ENCODE measurements at regions not wholly inside any gene's neighbourhood (a gene's known extent, or its start where the extent isn't known, plus 50 kb on each side); places are given as distances from the start of the nearest gene placed in this dataset.

DNA sequence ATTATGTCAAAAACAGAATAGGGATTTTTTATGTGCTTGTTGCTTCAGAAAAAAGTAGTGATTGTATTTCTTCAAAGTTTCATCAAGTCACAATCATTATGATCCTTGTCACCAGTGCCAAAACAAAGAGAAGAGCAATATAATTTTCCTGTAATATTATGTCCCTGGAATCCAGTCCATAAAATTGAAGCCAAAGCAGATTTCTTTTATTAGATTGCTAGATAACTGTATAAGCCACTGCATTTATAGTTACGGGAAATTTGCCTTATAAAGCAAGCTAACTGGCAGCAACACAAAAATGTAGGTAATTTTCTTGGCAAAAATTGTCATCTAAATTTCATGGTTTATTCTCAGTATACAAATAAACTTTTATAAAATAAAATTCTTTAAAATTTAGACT is 296.1 kb upstream of the ANKRD50 start:
- no peaks in the 10 kb centered on the region for H3K79me1 ChIP-seq (ENCODE audit: low read depth, low read length)
- no peak overlapping the region for H2AFZ ChIP-seq (ENCODE audit: low read length)
- ChIA-PET CTCF (ENCODE audit: partially characterized antibody) (no interaction called here), POLR2A (ENCODE audit: partially characterized antibody) (no interaction called here)
- no peak overlapping the region for H4K91ac ChIP-seq (replicated peaks; ENCODE audit: insufficient read length, low read length)
- no peak for FAIRE-seq
- no peak for DNase-seq (ENCODE audit: low read depth in 1 of 2, low spot score in 2 of 2)
- no peak overlapping the region for H3K4me3 ChIP-seq (ENCODE audit: extremely low read depth in 1 of 4, insufficient read depth in 2 of 4, low read depth in 3 of 4, low read length in 4 of 4)
- no peak overlapping the region for H4K5ac ChIP-seq (ENCODE audit: insufficient read length, low read depth, low read length)
- peaks cover 0 to 7% (median 1%) of the 10 kb centered on the region in 4 experiments; a peak in 3 of 7 replicates for H3K4me1 ChIP-seq (replicated peaks in 1 of 4; ENCODE audit: control insufficient read depth in 3 of 4, insufficient read depth in 4 of 4, low read length in 3 of 4)
- H2BK12ac ChIP-seq (ENCODE audit: low read depth, low read length), result no peak overlapping the region
- no peak overlapping the region for H2BK15ac ChIP-seq (ENCODE audit: low read length)
- H3K27me3 ChIP-seq (replicated peaks in 1 of 4; ENCODE audit: control insufficient read depth in 3 of 4, extremely low read depth in 1 of 4, insufficient read depth in 3 of 4, low read length in 3 of 4), result no peaks in the 10 kb centered on the region
- no peaks in the 10 kb centered on the region for H3K79me2 ChIP-seq (ENCODE audit: control insufficient read depth in 1 of 2, insufficient read depth in 2 of 2, low read length in 2 of 2)
- H2BK120ac ChIP-seq (replicated peaks; ENCODE audit: low read depth, low read length), result no peak overlapping the region
- H3K4me2 ChIP-seq (ENCODE audit: insufficient read depth in 1 of 2, low read depth in 2 of 2, low read length in 2 of 2), result no peak overlapping the region
- peaks cover 5 to 6% of the 10 kb centered on the region in 2 experiments; a peak in 3 of 4 replicates for H3K9me3 ChIP-seq (ENCODE audit: insufficient read depth in 2 of 2, low read depth in 1 of 2, low read length in 1 of 2)
- H3K56ac ChIP-seq (replicated peaks; ENCODE audit: insufficient read length, low read depth, low read length), result no peak overlapping the region
- 85% methylated on average over 1 of the region's 1 CpG; no CpG with 5 or more reads in 1 of the 2 experiments for WGBS, 2 experiments (ENCODE audit: extremely low coverage in 1 of 2, insufficient coverage in 1 of 2, insufficient read length in 1 of 2, insufficient replicate concordance in 2 of 2, low coverage in 1 of 2, low lambda C conversion rate in 2 of 2, missing lambda C conversion rate in 1 of 2)
- no peak overlapping the region for H2AK5ac ChIP-seq (ENCODE audit: low read depth, low read length)
- H4K8ac ChIP-seq (ENCODE audit: extremely low read depth, insufficient read depth, low read length), result no peak overlapping the region
- no peak overlapping the region for H3K23ac ChIP-seq (ENCODE audit: insufficient read length)
- H3K18ac ChIP-seq (ENCODE audit: extremely low read depth, low read length), result no peak overlapping the region
- peaks cover 0 to 3% (median 0%) of the 10 kb centered on the region in 4 experiments; a peak in 2 of 8 replicates for H3K36me3 ChIP-seq (ENCODE audit: control insufficient read depth in 2 of 4, insufficient read depth in 4 of 4, low read length in 3 of 4)
- H2BK20ac ChIP-seq (ENCODE audit: low read length), result no peak overlapping the region
- no peaks in the 10 kb centered on the region for H3K23me2 ChIP-seq (ENCODE audit: low read depth, low read length)
- no peak overlapping the region for H2BK5ac ChIP-seq (ENCODE audit: low read depth, low read length)
- no peak overlapping the region for H3K9ac ChIP-seq (replicated peaks in 1 of 4; ENCODE audit: extremely low read depth in 1 of 4, low read depth in 3 of 4, low read length in 3 of 4)
- H3K14ac ChIP-seq (ENCODE audit: insufficient read length), result no peak overlapping the region
- H4K20me1 ChIP-seq (replicated peaks in 1 of 2; ENCODE audit: control insufficient read depth in 1 of 2, insufficient read depth in 2 of 2, low read length in 2 of 2), result no peaks in the 10 kb centered on the region
- H3K27ac ChIP-seq (ENCODE audit: low read depth, low read length), result no peak overlapping the region
- no peak overlapping the region for H3K4ac ChIP-seq (replicated peaks; ENCODE audit: insufficient read length, low read depth, low read length)
- no peak for TF ChIP-seq NRF1 (IDR thresholded peaks at IDR 0.05; ENCODE audit: low read depth, low read length)
- TF ChIP-seq CEBPB (IDR thresholded peaks at IDR 0.05; ENCODE audit: low read depth, low read length), result no peak
- no peak for TF ChIP-seq JUND (IDR thresholded peaks at IDR 0.05; ENCODE audit: low read length)
- no peak for TF ChIP-seq TBP (IDR thresholded peaks at IDR 0.05; ENCODE audit: low read depth, low read length)
- no peak for TF ChIP-seq PHF8 (conservative IDR thresholded peaks at IDR 0.05; ENCODE audit: low read depth, low read length)
- no peak for TF ChIP-seq KDM4A (IDR thresholded peaks at IDR 0.05; ENCODE audit: low read depth, low read length, severe bottlenecking)
- TF ChIP-seq SIX5 (IDR thresholded peaks at IDR 0.05; ENCODE audit: low read depth, low read length), result no peak
- no peak for TF ChIP-seq POLR2A (IDR thresholded peaks at IDR 0.05; ENCODE audit: control extremely low read depth in 1 of 2, low read depth in 2 of 2, low read length in 2 of 2)
- TF ChIP-seq SRF (IDR thresholded peaks at IDR 0.05; ENCODE audit: low read depth, low read length), result no peak
- no peak for TF ChIP-seq CHD1 (IDR thresholded peaks at IDR 0.05; ENCODE audit: low read depth, low read length)
- TF ChIP-seq JUN (IDR thresholded peaks at IDR 0.05; ENCODE audit: low read depth, low read length), result no peak
- TF ChIP-seq, protein P1, sequence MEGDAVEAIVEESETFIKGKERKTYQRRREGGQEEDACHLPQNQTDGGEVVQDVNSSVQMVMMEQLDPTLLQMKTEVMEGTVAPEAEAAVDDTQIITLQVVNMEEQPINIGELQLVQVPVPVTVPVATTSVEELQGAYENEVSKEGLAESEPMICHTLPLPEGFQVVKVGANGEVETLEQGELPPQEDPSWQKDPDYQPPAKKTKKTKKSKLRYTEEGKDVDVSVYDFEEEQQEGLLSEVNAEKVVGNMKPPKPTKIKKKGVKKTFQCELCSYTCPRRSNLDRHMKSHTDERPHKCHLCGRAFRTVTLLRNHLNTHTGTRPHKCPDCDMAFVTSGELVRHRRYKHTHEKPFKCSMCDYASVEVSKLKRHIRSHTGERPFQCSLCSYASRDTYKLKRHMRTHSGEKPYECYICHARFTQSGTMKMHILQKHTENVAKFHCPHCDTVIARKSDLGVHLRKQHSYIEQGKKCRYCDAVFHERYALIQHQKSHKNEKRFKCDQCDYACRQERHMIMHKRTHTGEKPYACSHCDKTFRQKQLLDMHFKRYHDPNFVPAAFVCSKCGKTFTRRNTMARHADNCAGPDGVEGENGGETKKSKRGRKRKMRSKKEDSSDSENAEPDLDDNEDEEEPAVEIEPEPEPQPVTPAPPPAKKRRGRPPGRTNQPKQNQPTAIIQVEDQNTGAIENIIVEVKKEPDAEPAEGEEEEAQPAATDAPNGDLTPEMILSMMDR (IDR thresholded peaks at IDR 0.05; ENCODE audit: control extremely low read depth in 1 of 3, insufficient read depth in 1 of 3, low read depth in 1 of 3, low read length in 3 of 3), result no peak
- TF ChIP-seq, protein P2, sequence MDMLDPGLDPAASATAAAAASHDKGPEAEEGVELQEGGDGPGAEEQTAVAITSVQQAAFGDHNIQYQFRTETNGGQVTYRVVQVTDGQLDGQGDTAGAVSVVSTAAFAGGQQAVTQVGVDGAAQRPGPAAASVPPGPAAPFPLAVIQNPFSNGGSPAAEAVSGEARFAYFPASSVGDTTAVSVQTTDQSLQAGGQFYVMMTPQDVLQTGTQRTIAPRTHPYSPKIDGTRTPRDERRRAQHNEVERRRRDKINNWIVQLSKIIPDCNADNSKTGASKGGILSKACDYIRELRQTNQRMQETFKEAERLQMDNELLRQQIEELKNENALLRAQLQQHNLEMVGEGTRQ (IDR thresholded peaks at IDR 0.05; ENCODE audit: low read length), result no peak

Data from H1 (cell line).